Body of pancreas (tissue), 4 donors: ENCODE measurements at regions not wholly inside any gene's neighbourhood (a gene's known extent, or its start where the extent isn't known, plus 50 kb on each side); places are given as distances from the start of the nearest gene placed in this dataset.

Source experiments
- ATAC-seq: fragments of 150-250 bp; one replicate; pipeline ENCODE4 v1.9.1; 2016
- DNase-seq, 4 donors: peaks; one replicate each; pipeline ENCODE4 v3.0.0-alpha.2; 2019
- H3K27ac ChIP-seq, 4 donors: fragments of 200-600 bp; sonication (generic); 1 replicate in 3 of 4; 2 replicates in 1 of 4; pipeline versions ENCODE4 v1.5.1 to v1.6.1; 2016 to 2019; ENCODE audit warnings: mild to moderate bottlenecking in 1 of 4, mixed read lengths in 1 of 4, moderate library complexity in 1 of 4
- H3K27me3 ChIP-seq, 2 donors: fragments of 200-600 bp; sonication (generic); one replicate each; pipeline ENCODE4 v1.6.0; 2016; ENCODE audit warnings: mild to moderate bottlenecking in 1 of 2
- H3K36me3 ChIP-seq, 2 donors: fragments of 200-600 bp; sonication (generic); replicated peaks in 1 of 2; 2 replicates each; pipeline ENCODE4 v1.5.1; 2016; ENCODE audit warnings: low read depth in 2 of 2; ENCODE audit not compliant: insufficient read depth in 1 of 2
- H3K4me1 ChIP-seq: fragments of 200-600 bp; sonication (generic); one replicate; pipeline ENCODE4 v1.6.0; 2016
- H3K4me3 ChIP-seq, 2 donors: fragments of 200-600 bp; sonication (generic); 1 replicate in 1 of 2; 2 replicates in 1 of 2; pipeline ENCODE4 v1.5.1; 2016 to 2019
- H3K9me3 ChIP-seq, 3 donors: fragments of 200-600 bp; sonication (generic); 1 replicate in 2 of 3; 2 replicates in 1 of 3; pipeline ENCODE4 v1.5.1; 2016
- CTCF ChIP-seq, 7 experiments: fragments of 450-650 bp in 4 of 7; fragments of 200-600 bp in 3 of 7; sonication (generic) in 3 of 7; IDR thresholded peaks; one replicate each; pipeline ENCODE4 v1.5.1; 2016 to 2019; ENCODE audit warnings: antibody characterized with exemption in 7 of 7
- POLR2A ChIP-seq, 3 donors: fragments of 450-650 bp; IDR thresholded peaks; one replicate each; pipeline ENCODE4 v1.6.1; 2016; ENCODE audit warnings: antibody characterized with exemption in 3 of 3, mild to moderate bottlenecking in 2 of 3
- WGBS, 2 donors: methylation state at CpG; one replicate each; pipeline ENCODE4 v1.1.5; 2017; 5-methylcytosine and 5-hydroxymethylcytosine counted together
- intact Hi-C: fragments of 100-400 bp; cut with DNase I; formaldehyde crosslinking; loops from one replicate; pipeline ENCODE4 v1.15.1; 2023

DNA sequence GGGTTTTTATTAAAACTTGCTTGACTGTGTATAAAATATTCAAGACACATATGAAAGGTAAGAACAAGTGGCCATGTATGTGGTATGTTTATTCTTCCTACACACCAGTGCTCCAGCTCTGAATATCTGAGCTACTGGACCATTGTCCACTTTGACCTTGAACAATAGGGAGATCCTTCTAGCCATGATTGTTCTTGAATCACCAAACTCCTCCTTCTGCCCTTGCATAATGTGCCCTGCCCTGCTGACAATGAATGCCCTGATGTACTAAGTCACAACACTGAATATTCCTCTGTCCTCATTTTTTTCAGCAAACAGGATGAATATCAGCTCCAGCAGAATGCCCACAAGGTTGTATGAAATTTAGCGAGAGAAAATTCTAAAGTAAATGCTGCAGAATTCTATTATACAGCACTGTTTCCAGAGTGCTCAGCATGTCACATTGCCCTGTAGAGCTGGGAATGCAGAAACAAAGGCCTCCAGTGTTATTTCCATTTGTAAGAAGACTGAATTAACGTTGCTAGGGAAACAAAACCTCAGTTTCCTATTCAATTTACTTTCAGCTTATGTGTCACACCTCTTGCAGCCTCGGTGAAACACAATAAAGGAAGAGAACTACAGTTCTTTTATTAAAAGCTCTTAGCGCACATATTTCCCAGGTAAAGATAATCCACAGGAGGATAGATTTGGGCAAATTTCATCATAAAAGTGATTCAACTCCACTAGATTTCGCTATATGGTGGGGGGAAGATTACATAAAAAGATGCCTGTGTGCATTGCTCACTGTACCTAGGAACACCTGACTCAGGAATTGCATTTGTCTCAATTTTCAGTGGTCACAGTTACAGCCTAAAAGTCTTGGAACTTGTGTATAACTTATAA lies 187.4 kb upstream of the ATP1B1 start:
- peak overlapping the region in 1 of 4 donors; percentile 14 for H3K27ac ChIP-seq
- H3K27me3 ChIP-seq, result no peaks in the 10 kb centered on the region
- H3K4me1 ChIP-seq, result peaks cover 17% of the 10 kb centered on the region
- no peak for TF ChIP-seq POLR2A (IDR thresholded peaks at IDR 0.05)
- no peak for TF ChIP-seq CTCF (IDR thresholded peaks at IDR 0.05)
- intact Hi-C loops, result no loop called here
- no peak for DNase-seq
- no peaks in the 10 kb centered on the region for H3K36me3 ChIP-seq
- 71 to 80% methylated on average over 5 of the region's 5 CpGs for WGBS, 2 donors
- no peak overlapping the region for H3K4me3 ChIP-seq
- no peak for ATAC-seq
- no peaks in the 10 kb centered on the region for H3K9me3 ChIP-seq

GRCh38 chr1:168920456-168921094 lies 185.9 kb upstream of the ATP1B1 start:
- peaks cover 17% of the 10 kb centered on the region for H3K4me1 ChIP-seq
- H3K36me3 ChIP-seq, result no peaks in the 10 kb centered on the region
- DNase-seq (peak; percentile 12 to 56 (median 29)), ATAC-seq (peak; percentile 84)
- no peaks in the 10 kb centered on the region for H3K9me3 ChIP-seq
- intact Hi-C loops, result no loop called here
- H3K27me3 ChIP-seq, result no peaks in the 10 kb centered on the region
- peak overlapping the region; percentile 22 to 60 (median 58) for H3K27ac ChIP-seq
- TF ChIP-seq CTCF (IDR thresholded peaks at IDR 0.05) (no peak), POLR2A (IDR thresholded peaks at IDR 0.05) (no peak)
- H3K4me3 ChIP-seq, result no peak overlapping the region
- 12 to 26% methylated on average over 6 of the region's 6 CpGs for WGBS, 2 donors

DNA sequence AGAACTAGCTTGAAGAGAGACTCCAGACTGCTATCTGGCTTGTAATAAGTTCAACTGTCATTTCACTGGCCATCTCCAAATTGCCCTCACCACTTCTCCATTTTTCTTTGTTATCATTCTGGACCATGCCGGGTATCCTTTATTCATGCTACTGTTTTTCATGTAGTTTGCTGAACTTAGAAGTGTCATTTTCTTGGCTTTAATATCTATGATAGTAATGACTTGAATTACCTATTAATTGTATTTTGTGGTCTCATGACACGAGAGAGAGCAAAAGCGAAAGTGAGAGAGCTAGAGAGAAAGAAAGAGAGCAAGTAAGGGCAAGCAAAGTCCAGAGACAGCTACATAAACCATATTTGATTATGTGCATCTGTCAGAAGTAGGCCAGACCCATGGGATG lies 184.9 kb upstream of the ATP1B1 start:
- H3K27ac ChIP-seq, result peak overlapping the region in 3 of 4 donors; percentile 22 to 60 (median 56)
- no peaks in the 10 kb centered on the region for H3K27me3 ChIP-seq
- H3K9me3 ChIP-seq, result no peaks in the 10 kb centered on the region
- 73 to 80% methylated on average over 3 of the region's 3 CpGs for WGBS, 2 donors
- H3K4me3 ChIP-seq, result no peak overlapping the region
- intact Hi-C loops, result no loop called here
- H3K4me1 ChIP-seq, result peaks cover 17% of the 10 kb centered on the region
- DNase-seq (no peak), ATAC-seq (no peak)
- TF ChIP-seq CTCF (IDR thresholded peaks at IDR 0.05) (no peak), POLR2A (IDR thresholded peaks at IDR 0.05) (no peak)
- no peaks in the 10 kb centered on the region for H3K36me3 ChIP-seq

DNA sequence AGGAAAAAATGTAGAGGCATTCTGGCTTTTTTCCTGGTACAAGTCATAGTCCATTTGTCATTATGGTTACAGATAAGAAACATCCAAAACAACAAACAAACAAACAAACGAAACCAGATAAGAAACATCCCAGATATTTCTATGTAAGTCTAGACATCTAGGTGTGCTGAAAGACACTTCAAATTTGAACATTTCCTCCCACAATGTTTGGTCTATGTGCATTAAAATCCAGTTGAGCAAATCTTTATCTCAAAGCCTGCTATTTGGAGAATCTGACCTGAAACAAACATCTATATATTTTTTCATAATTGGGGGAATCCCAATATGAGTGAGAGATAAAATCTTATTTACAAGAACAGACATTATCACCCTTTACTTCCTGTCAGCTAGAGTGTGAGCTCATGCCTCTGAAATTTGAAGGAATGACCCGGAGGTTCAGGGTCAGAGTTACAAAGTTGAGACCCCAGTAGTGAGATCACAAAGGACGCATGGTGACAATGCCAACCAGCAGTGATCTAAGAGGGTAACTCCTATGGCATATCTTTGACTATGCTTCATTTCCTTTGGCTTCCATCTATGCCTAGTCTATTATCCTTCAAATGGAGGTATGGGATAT lies 182.9 kb upstream of the ATP1B1 start:
- Histone ChIP-seq H3K9me3 (no peaks in the 10 kb centered on the region), H3K27ac (no peak overlapping the region), H3K36me3 (no peaks in the 10 kb centered on the region), H3K4me3 (no peak overlapping the region), H3K27me3 (no peaks in the 10 kb centered on the region), H3K4me1 (peaks cover 17% of the 10 kb centered on the region)
- TF ChIP-seq CTCF (IDR thresholded peaks at IDR 0.05), result no peak
- no peak for TF ChIP-seq POLR2A (IDR thresholded peaks at IDR 0.05)
- WGBS, 2 donors, result 66 to 74% methylated on average over 3 of the region's 3 CpGs
- intact Hi-C loops, result no loop called here
- no peak for DNase-seq
- no peak for ATAC-seq
